HL-60 (cell line): ENCODE measurements at regions not wholly inside any gene's neighbourhood (a gene's known extent, or its start where the extent isn't known, plus 50 kb on each side); places are given as distances from the start of the nearest gene placed in this dataset.

ENCODE experiments used
- CTCF ChIP-seq: IDR thresholded peaks from one replicate; pipeline ENCODE4 v1.5.1; 2011; ENCODE audit warnings: low read length, control low read depth, inconsistent platforms; ENCODE audit not compliant: insufficient read depth
- POLR2AphosphoS5 ChIP-seq: IDR thresholded peaks from 2 replicates; pipeline ENCODE4 v1.6.1; 2012; ENCODE audit warnings: low read depth
- REST ChIP-seq: IDR thresholded peaks from 2 replicates; pipeline ENCODE4 v1.6.1; 2012; ENCODE audit warnings: low read depth; ENCODE audit not compliant: insufficient replicate concordance
- SPI1 ChIP-seq: IDR thresholded peaks from 2 replicates; pipeline ENCODE4 v1.6.1; 2012; ENCODE audit warnings: low read depth, mild to moderate bottlenecking, borderline replicate concordance

- no peak for TF ChIP-seq POLR2AphosphoS5
- TF ChIP-seq CTCF, result no peak
- no peak for TF ChIP-seq REST
- TF ChIP-seq SPI1, result no peak
Measured at GRCh38 chr15:96392380-96393208, 62.1 kb downstream of the NR2F2 start.
